Neural cell (in vitro differentiated cells): ENCODE measurements at regions not wholly inside any gene's neighbourhood (a gene's known extent, or its start where the extent isn't known, plus 50 kb on each side); places are given as distances from the start of the nearest gene placed in this dataset.

Experiments
- H2AFZ ChIP-seq: fragments of 200-600, 300-800 bp; sonication (generic), shearing (Covaris generic); 2 replicates; pipeline ENCODE4 v1.6.0; 2014; ENCODE audit warnings: low read depth, mild to moderate bottlenecking, antibody characterized with exemption, low read length, moderate library complexity
- H3F3A ChIP-seq: fragments of 200-600 bp; shearing (Covaris generic); 2 replicates; pipeline ENCODE4 v1.6.1; 2016; ENCODE audit warnings: mild to moderate bottlenecking, moderate library complexity, mixed read lengths, antibody characterized with exemption, low read length; ENCODE audit not compliant: insufficient read depth, poor library complexity, severe bottlenecking
- H3K27ac ChIP-seq: fragments of 200-600, 300-800 bp; sonication (generic), shearing (Covaris generic); 2 replicates; pipeline ENCODE4 v1.5.1; 2014; ENCODE audit warnings: mild to moderate bottlenecking, low read length, moderate library complexity
- H3K27me3 ChIP-seq: fragments of 300-800, 200-600 bp; sonication (generic), shearing (Covaris generic); 2 replicates; pipeline ENCODE4 v1.6.0; 2014; ENCODE audit warnings: mild to moderate bottlenecking, low read depth, low read length, moderate library complexity; ENCODE audit not compliant: insufficient read depth
- H3K36me3 ChIP-seq: fragments of 300-800, 200-600 bp; sonication (generic), shearing (Covaris generic); 2 replicates; pipeline ENCODE4 v1.5.1; 2014; ENCODE audit warnings: mild to moderate bottlenecking, antibody characterized with exemption, low read length, moderate library complexity; ENCODE audit not compliant: insufficient read depth
- H3K4me2 ChIP-seq: fragments of 300-800, 200-600 bp; sonication (generic), shearing (Covaris generic); 2 replicates; pipeline ENCODE4 v1.6.0; 2014; ENCODE audit warnings: mild to moderate bottlenecking, low read length
- H3K4me3 ChIP-seq: fragments of 300-800, 200-600 bp; sonication (generic), shearing (Covaris generic); 2 replicates; pipeline ENCODE4 v1.5.1; 2014; ENCODE audit warnings: mild to moderate bottlenecking, low read length, moderate library complexity
- H3K79me2 ChIP-seq: fragments of 200-600 bp; shearing (Covaris generic); replicated peaks from 2 replicates; pipeline ENCODE4 v1.6.0; 2014; ENCODE audit warnings: mild to moderate bottlenecking, low read length, moderate library complexity; ENCODE audit not compliant: insufficient read depth
- H3K9ac ChIP-seq: fragments of 300-800, 200-600 bp; sonication (generic), shearing (Covaris generic); 2 replicates; pipeline ENCODE4 v1.6.1; 2016; ENCODE audit warnings: mild to moderate bottlenecking, low read length, mixed read lengths
- H3K9me2 ChIP-seq: fragments of 200-600 bp; shearing (Covaris generic); 2 replicates; pipeline ENCODE4 v1.6.1; 2016; ENCODE audit warnings: mild to moderate bottlenecking, low read length, mixed read lengths; ENCODE audit not compliant: insufficient read depth
- H3K9me3 ChIP-seq: fragments of 200-600, 300-800 bp; sonication (generic), shearing (Covaris generic); 2 replicates; pipeline ENCODE4 v1.6.1; 2016; ENCODE audit warnings: mild to moderate bottlenecking, mixed run types, low read length, moderate library complexity, mixed read lengths
- H4K20me1 ChIP-seq: fragments of 200-600 bp; shearing (Covaris generic); 2 replicates; pipeline ENCODE4 v1.6.1; 2016; ENCODE audit warnings: mild to moderate bottlenecking, mixed run types; ENCODE audit not compliant: insufficient read depth
- EP300 ChIP-seq: fragments of 450-650 bp; conservative IDR thresholded peaks from 2 replicates; pipeline ENCODE4 v1.6.1; 2014; ENCODE audit warnings: antibody characterized with exemption, mild to moderate bottlenecking, moderate library complexity; ENCODE audit not compliant: poor library complexity, severe bottlenecking
- EZH2 ChIP-seq: fragments of 200-600, 300-800 bp; shearing (Covaris generic), sonication (generic); IDR thresholded peaks from 2 replicates; pipeline ENCODE4 v1.6.1; 2014; ENCODE audit warnings: antibody characterized with exemption, low read length, borderline replicate concordance, mild to moderate bottlenecking; ENCODE audit not compliant: insufficient read depth, poor library complexity, severe bottlenecking
- MXI1 ChIP-seq: fragments of 450-650 bp; conservative IDR thresholded peaks from 2 replicates; pipeline ENCODE4 v1.6.1; 2014; ENCODE audit warnings: antibody characterized with exemption, mild to moderate bottlenecking; ENCODE audit not compliant: poor library complexity, severe bottlenecking
- POLR2AphosphoS5 ChIP-seq: IDR thresholded peaks from 2 replicates; pipeline ENCODE4 v1.6.1; 2012
- RAD21 ChIP-seq: fragments of 450-650 bp; conservative IDR thresholded peaks from 2 replicates; pipeline ENCODE4 v1.6.1; 2014; ENCODE audit warnings: antibody characterized with exemption, mild to moderate bottlenecking, moderate library complexity
- SMC3 ChIP-seq: fragments of 450-650 bp; conservative IDR thresholded peaks from 2 replicates; pipeline ENCODE4 v1.6.1; 2014; ENCODE audit warnings: antibody characterized with exemption, mild to moderate bottlenecking, moderate library complexity; ENCODE audit not compliant: poor library complexity
- TAF1 ChIP-seq: IDR thresholded peaks from 2 replicates; pipeline ENCODE4 v1.6.1; 2012; ENCODE audit warnings: low read depth
- TF ChIP-seq, protein P1 (sequence below): fragments of 450-650 bp; IDR thresholded peaks from 2 replicates; pipeline ENCODE4 v1.5.1; 2014; ENCODE audit warnings: antibody characterized with exemption, mild to moderate bottlenecking, moderate library complexity; ENCODE audit not compliant: poor library complexity, severe bottlenecking
- TF ChIP-seq, protein P2 (sequence below): IDR thresholded peaks from 2 replicates; pipeline ENCODE4 v1.6.1; 2012; ENCODE audit warnings: borderline replicate concordance

DNA sequence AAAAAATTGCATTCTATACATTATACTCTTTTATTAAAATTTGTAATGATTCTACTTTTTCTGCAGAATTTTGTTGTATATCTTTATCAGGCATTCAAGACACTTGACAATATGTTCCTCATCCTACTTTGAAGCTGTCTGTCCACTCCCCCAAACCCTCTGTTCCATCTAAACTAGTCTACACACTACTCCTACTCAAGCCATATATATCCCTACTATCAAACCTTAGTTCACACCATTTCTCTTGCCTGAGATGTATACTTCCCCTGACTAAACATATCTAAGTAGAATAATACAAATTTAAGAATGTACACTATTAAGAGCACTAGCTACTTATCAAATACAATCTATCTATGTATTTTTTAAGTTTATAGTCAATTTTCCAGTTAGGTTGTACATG, 107.1 kb upstream of the FTMT start:
- H3K9me2 ChIP-seq = no peaks in the 10 kb centered on the region
- H3K9ac ChIP-seq = no peak overlapping the region
- H3K4me2 ChIP-seq = no peak overlapping the region
- H3K36me3 ChIP-seq = no peaks in the 10 kb centered on the region
- H2AFZ ChIP-seq = no peak overlapping the region
- H3F3A ChIP-seq = no peaks in the 10 kb centered on the region
- no peaks in the 10 kb centered on the region for H3K27me3 ChIP-seq
- H3K9me3 ChIP-seq = no peaks in the 10 kb centered on the region
- no peak overlapping the region for H3K4me3 ChIP-seq
- H3K27ac ChIP-seq = no peak overlapping the region
- TF ChIP-seq, protein P1, sequence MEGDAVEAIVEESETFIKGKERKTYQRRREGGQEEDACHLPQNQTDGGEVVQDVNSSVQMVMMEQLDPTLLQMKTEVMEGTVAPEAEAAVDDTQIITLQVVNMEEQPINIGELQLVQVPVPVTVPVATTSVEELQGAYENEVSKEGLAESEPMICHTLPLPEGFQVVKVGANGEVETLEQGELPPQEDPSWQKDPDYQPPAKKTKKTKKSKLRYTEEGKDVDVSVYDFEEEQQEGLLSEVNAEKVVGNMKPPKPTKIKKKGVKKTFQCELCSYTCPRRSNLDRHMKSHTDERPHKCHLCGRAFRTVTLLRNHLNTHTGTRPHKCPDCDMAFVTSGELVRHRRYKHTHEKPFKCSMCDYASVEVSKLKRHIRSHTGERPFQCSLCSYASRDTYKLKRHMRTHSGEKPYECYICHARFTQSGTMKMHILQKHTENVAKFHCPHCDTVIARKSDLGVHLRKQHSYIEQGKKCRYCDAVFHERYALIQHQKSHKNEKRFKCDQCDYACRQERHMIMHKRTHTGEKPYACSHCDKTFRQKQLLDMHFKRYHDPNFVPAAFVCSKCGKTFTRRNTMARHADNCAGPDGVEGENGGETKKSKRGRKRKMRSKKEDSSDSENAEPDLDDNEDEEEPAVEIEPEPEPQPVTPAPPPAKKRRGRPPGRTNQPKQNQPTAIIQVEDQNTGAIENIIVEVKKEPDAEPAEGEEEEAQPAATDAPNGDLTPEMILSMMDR = no peak
- TF ChIP-seq EP300 (no peak), TAF1 (no peak), MXI1 (no peak), EZH2 (no peak), SMC3 (no peak), RAD21 (no peak), POLR2AphosphoS5 (no peak)
- TF ChIP-seq, protein P2, sequence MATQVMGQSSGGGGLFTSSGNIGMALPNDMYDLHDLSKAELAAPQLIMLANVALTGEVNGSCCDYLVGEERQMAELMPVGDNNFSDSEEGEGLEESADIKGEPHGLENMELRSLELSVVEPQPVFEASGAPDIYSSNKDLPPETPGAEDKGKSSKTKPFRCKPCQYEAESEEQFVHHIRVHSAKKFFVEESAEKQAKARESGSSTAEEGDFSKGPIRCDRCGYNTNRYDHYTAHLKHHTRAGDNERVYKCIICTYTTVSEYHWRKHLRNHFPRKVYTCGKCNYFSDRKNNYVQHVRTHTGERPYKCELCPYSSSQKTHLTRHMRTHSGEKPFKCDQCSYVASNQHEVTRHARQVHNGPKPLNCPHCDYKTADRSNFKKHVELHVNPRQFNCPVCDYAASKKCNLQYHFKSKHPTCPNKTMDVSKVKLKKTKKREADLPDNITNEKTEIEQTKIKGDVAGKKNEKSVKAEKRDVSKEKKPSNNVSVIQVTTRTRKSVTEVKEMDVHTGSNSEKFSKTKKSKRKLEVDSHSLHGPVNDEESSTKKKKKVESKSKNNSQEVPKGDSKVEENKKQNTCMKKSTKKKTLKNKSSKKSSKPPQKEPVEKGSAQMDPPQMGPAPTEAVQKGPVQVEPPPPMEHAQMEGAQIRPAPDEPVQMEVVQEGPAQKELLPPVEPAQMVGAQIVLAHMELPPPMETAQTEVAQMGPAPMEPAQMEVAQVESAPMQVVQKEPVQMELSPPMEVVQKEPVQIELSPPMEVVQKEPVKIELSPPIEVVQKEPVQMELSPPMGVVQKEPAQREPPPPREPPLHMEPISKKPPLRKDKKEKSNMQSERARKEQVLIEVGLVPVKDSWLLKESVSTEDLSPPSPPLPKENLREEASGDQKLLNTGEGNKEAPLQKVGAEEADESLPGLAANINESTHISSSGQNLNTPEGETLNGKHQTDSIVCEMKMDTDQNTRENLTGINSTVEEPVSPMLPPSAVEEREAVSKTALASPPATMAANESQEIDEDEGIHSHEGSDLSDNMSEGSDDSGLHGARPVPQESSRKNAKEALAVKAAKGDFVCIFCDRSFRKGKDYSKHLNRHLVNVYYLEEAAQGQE = no peak
- H3K79me2 ChIP-seq = no peaks in the 10 kb centered on the region
- H4K20me1 ChIP-seq = no peaks in the 10 kb centered on the region

DNA sequence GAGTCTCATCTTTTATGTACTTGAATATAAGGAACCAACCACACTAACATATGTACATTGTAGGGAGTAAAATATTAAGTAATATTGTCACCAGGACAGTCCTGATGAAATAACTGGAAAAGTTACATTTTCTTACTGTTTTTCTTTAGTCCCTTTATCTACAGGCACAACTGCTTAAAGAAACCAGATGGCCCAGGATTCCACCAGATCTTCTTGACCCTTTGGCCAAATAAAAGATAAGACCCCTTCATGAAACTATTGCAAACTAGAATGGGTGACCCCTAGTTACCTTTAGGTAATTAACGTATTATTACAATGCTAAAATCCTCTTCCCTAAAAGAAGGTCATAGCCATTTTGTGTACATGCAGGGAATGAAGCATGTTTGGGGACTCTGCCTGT, 106.3 kb upstream of the FTMT start:
- Histone ChIP-seq H3K36me3 (no peaks in the 10 kb centered on the region), H2AFZ (no peak overlapping the region), H4K20me1 (no peaks in the 10 kb centered on the region), H3K9ac (no peak overlapping the region), H3K27ac (no peak overlapping the region), H3K27me3 (no peaks in the 10 kb centered on the region), H3K9me2 (no peaks in the 10 kb centered on the region), H3F3A (no peaks in the 10 kb centered on the region), H3K9me3 (no peaks in the 10 kb centered on the region), H3K79me2 (no peaks in the 10 kb centered on the region), H3K4me3 (no peak overlapping the region), H3K4me2 (no peak overlapping the region)
- no peak for TF ChIP-seq EZH2
- TF ChIP-seq RAD21 = no peak

DNA sequence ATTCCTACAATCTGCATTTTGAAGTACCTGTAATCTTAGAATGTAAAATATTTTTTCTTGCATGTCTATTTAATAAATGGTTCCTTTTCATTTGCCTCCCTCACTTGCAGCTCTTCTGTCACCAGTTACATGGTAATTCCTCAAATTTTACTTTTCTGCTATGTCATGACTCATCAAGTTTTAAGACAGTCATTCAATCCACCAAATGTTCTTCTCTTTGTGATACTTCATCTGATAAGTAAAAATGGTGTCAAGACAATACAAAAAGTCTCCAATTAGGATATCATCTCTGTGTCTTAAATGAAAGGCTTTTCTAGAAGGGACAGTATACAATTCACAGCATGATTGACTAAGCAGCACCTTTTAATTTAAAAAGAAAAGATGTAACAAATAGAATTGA, 104.9 kb upstream of the FTMT start:
- H3K27me3 ChIP-seq = no peaks in the 10 kb centered on the region
- no peaks in the 10 kb centered on the region for H3K36me3 ChIP-seq
- no peak overlapping the region for H3K4me3 ChIP-seq
- H3F3A ChIP-seq = no peaks in the 10 kb centered on the region
- no peak overlapping the region for H3K9ac ChIP-seq
- no peaks in the 10 kb centered on the region for H4K20me1 ChIP-seq
- no peaks in the 10 kb centered on the region for H3K9me3 ChIP-seq
- no peaks in the 10 kb centered on the region for H3K9me2 ChIP-seq
- no peak for TF ChIP-seq RAD21
- TF ChIP-seq, protein P2 = no peak
- no peak for TF ChIP-seq POLR2AphosphoS5
- TF ChIP-seq TAF1 = no peak
- TF ChIP-seq EP300 = no peak
- TF ChIP-seq EZH2 = no peak
- TF ChIP-seq SMC3 = no peak
- TF ChIP-seq MXI1 = no peak
- TF ChIP-seq, protein P1 = no peak
- H3K4me2 ChIP-seq = no peak overlapping the region
- H3K27ac ChIP-seq = no peak overlapping the region
- no peaks in the 10 kb centered on the region for H3K79me2 ChIP-seq
- no peak overlapping the region for H2AFZ ChIP-seq
